ENCODE measurements at regions not wholly inside any gene's neighbourhood (a gene's known extent, or its start where the extent isn't known, plus 50 kb on each side); places are given as distances from the start of the nearest gene placed in this dataset.

DNA sequence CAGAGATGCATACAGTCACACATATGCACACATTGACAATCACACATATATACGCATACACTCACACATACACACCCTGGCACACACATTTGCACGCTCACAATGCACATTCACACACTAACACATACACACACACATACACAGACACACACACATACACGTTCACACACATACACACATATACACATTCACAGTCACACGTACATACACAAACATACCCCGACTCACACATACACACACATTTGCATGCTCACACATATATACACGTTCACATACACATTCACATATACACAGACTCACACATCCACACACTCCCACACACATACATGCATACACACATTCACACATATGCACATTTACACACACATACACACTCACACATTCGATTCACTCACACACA lies 366.8 kb upstream of the ID4 start:
- no peak for TF ChIP-seq ZFX (IDR thresholded peaks at IDR 0.05; ENCODE audit: borderline replicate concordance)
- TF ChIP-seq, protein P1, sequence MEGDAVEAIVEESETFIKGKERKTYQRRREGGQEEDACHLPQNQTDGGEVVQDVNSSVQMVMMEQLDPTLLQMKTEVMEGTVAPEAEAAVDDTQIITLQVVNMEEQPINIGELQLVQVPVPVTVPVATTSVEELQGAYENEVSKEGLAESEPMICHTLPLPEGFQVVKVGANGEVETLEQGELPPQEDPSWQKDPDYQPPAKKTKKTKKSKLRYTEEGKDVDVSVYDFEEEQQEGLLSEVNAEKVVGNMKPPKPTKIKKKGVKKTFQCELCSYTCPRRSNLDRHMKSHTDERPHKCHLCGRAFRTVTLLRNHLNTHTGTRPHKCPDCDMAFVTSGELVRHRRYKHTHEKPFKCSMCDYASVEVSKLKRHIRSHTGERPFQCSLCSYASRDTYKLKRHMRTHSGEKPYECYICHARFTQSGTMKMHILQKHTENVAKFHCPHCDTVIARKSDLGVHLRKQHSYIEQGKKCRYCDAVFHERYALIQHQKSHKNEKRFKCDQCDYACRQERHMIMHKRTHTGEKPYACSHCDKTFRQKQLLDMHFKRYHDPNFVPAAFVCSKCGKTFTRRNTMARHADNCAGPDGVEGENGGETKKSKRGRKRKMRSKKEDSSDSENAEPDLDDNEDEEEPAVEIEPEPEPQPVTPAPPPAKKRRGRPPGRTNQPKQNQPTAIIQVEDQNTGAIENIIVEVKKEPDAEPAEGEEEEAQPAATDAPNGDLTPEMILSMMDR (IDR thresholded peaks at IDR 0.05), result no peak
- no peak overlapping the region for H3K27ac ChIP-seq

- no peak overlapping the region for H3K27ac ChIP-seq
- TF ChIP-seq ZFX (IDR thresholded peaks at IDR 0.05; ENCODE audit: borderline replicate concordance), result no peak
- TF ChIP-seq, protein P1 (IDR thresholded peaks at IDR 0.05), result no peak
These were observed 365.0 kb upstream of the ID4 start for GRCh38 chr6:19472153-19472552.

DNA sequence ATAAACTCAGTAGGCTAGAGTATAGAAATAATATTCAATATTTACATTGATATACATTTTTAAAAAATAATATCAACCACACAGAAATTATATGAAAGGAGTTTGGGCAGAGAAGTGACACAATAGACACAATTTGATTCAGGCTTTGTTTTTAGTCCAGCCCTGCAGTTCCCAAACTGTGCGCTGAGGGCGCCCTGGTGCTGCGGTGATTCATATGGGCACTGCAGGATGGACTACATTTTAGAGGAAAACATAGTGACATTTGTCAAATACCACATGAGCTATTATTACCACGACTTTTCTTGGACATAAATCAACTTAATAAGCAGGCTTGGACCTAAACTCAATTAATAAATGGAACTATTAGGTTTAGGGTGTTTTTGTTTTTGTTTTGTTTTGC lies 364.3 kb upstream of the ID4 start:
- TF ChIP-seq, protein P1 (IDR thresholded peaks at IDR 0.05), result peak; percentile 83
- no peak for TF ChIP-seq ZFX (IDR thresholded peaks at IDR 0.05; ENCODE audit: borderline replicate concordance)
- no peak overlapping the region for H3K27ac ChIP-seq

- no peak overlapping the region for H3K27ac ChIP-seq
- TF ChIP-seq ZFX (IDR thresholded peaks at IDR 0.05; ENCODE audit: borderline replicate concordance), result no peak
- TF ChIP-seq, protein P1 (IDR thresholded peaks at IDR 0.05), result no peak
These were observed 359.6 kb upstream of the ID4 start for GRCh38 chr6:19477563-19477962.

- no peak for TF ChIP-seq ZFX (IDR thresholded peaks at IDR 0.05; ENCODE audit: borderline replicate concordance)
- TF ChIP-seq, protein P1 (IDR thresholded peaks at IDR 0.05), result no peak
- H3K27ac ChIP-seq, result no peak overlapping the region
These were observed 358.9 kb upstream of the ID4 start for GRCh38 chr6:19478273-19478672.

- TF ChIP-seq, protein P1 (IDR thresholded peaks at IDR 0.05), result no peak
- TF ChIP-seq ZFX (IDR thresholded peaks at IDR 0.05; ENCODE audit: borderline replicate concordance), result no peak
- H3K27ac ChIP-seq, result no peak overlapping the region
These were observed 358.2 kb upstream of the ID4 start for GRCh38 chr6:19478992-19479391.

- no peak for TF ChIP-seq ZFX (IDR thresholded peaks at IDR 0.05; ENCODE audit: borderline replicate concordance)
- TF ChIP-seq, protein P1 (IDR thresholded peaks at IDR 0.05), result no peak
- H3K27ac ChIP-seq, result no peak overlapping the region
These were observed 357.6 kb upstream of the ID4 start for GRCh38 chr6:19479551-19479950.
